ENCODE measurements at regions not wholly inside any gene's neighbourhood (a gene's known extent, or its start where the extent isn't known, plus 50 kb on each side); places are given as distances from the start of the nearest gene placed in this dataset.

GRCh38 chr11:92308366-92308765 is 83.7 kb downstream of the FAT3 start:
- no peak overlapping the region for H3K27ac ChIP-seq (ENCODE audit: low read depth in 1 of 2, low read length in 1 of 2)
- H3K9ac ChIP-seq (ENCODE audit: insufficient read depth in 1 of 2, low read length in 2 of 2): no peak overlapping the region
- peaks cover 0 to 1% (median 0%) of the 10 kb centered on the region in 4 donors for H3K9me3 ChIP-seq (ENCODE audit: control insufficient read depth in 4 of 4, insufficient read depth in 3 of 4, low read length in 3 of 4)
- no peaks in the 10 kb centered on the region for H3K36me3 ChIP-seq (ENCODE audit: control insufficient read depth in 4 of 4, insufficient read depth in 4 of 4, low read length in 4 of 4)
- no peaks in the 10 kb centered on the region for H3K27me3 ChIP-seq (ENCODE audit: control insufficient read depth in 3 of 3, insufficient read depth in 3 of 3, low read length in 2 of 3)
- H3K4me1 ChIP-seq (ENCODE audit: control insufficient read depth in 5 of 5, insufficient read depth in 5 of 5, low read length in 5 of 5): peaks cover 0 to 21% (median 8%) of the 10 kb centered on the region in 5 donors
- no peak for DNase-seq
- no peak for ATAC-seq (ENCODE audit: insufficient read depth, low FRiP score)
- TF ChIP-seq CTCF (IDR thresholded peaks at IDR 0.05; ENCODE audit: control extremely low read depth, extremely low read depth): no peak
- H3K4me3 ChIP-seq: no peak overlapping the region

- Histone ChIP-seq H3K4me3 (no peak overlapping the region), H3K27me3 (ENCODE audit: control insufficient read depth in 3 of 3, insufficient read depth in 3 of 3, low read length in 2 of 3) (no peaks in the 10 kb centered on the region), H3K36me3 (ENCODE audit: control insufficient read depth in 4 of 4, insufficient read depth in 4 of 4, low read length in 4 of 4) (no peaks in the 10 kb centered on the region), H3K9me3 (ENCODE audit: control insufficient read depth in 4 of 4, insufficient read depth in 3 of 4, low read length in 3 of 4) (no peaks in the 10 kb centered on the region), H3K27ac (ENCODE audit: low read depth in 1 of 2, low read length in 1 of 2) (no peak overlapping the region), H3K4me1 (ENCODE audit: control insufficient read depth in 5 of 5, insufficient read depth in 5 of 5, low read length in 5 of 5) (peaks cover 1 to 31% (median 11%) of the 10 kb centered on the region in 5 donors), H3K9ac (ENCODE audit: insufficient read depth in 1 of 2, low read length in 2 of 2) (no peak overlapping the region)
- ATAC-seq (ENCODE audit: insufficient read depth, low FRiP score) (no peak), DNase-seq (no peak)
- no peak for TF ChIP-seq CTCF (IDR thresholded peaks at IDR 0.05; ENCODE audit: control extremely low read depth, extremely low read depth)
- WGBS, 2 donors: 48 to 51% methylated on average over 5 of the region's 5 CpGs
Observed at GRCh38 chr11:92311616-92312449, 87.2 kb downstream of the FAT3 start.

DNA sequence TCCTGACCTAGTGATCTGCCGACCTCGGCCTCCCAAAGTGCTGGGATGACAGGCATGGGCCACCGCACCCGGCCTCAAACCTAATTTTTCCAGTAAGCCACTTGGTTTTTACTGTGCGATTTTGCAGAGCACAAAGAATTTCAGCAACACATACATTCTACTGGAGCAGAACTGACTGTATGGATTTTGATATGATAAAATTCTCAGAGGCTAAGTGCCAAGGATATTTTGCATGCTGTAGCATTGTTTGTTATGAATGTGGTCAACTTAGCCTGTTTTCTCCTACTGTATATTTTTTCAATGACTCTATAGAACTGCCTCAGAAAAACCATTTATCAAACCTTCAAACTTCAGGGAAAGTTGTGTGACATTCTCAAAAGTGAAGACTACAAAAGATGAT is 89.2 kb downstream of the FAT3 start:
- H3K9ac ChIP-seq (ENCODE audit: insufficient read depth in 1 of 2, low read length in 2 of 2): no peak overlapping the region
- no peak for ATAC-seq (ENCODE audit: insufficient read depth, low FRiP score)
- WGBS, 2 donors: 90 to 91% methylated on average over 5 of the region's 5 CpGs
- DNase-seq: peak in 1 of 3 donors; percentile 39
- H3K36me3 ChIP-seq (ENCODE audit: control insufficient read depth in 4 of 4, insufficient read depth in 4 of 4, low read length in 4 of 4): no peaks in the 10 kb centered on the region
- no peaks in the 10 kb centered on the region for H3K9me3 ChIP-seq (ENCODE audit: control insufficient read depth in 4 of 4, insufficient read depth in 3 of 4, low read length in 3 of 4)
- peaks cover 1 to 27% (median 8%) of the 10 kb centered on the region in 5 donors for H3K4me1 ChIP-seq (ENCODE audit: control insufficient read depth in 5 of 5, insufficient read depth in 5 of 5, low read length in 5 of 5)
- H3K27ac ChIP-seq (ENCODE audit: low read depth in 1 of 2, low read length in 1 of 2): no peak overlapping the region
- H3K4me3 ChIP-seq: no peak overlapping the region
- TF ChIP-seq CTCF (IDR thresholded peaks at IDR 0.05; ENCODE audit: control extremely low read depth, extremely low read depth): no peak
- H3K27me3 ChIP-seq (ENCODE audit: control insufficient read depth in 3 of 3, insufficient read depth in 3 of 3, low read length in 2 of 3): no peaks in the 10 kb centered on the region

All from lung (tissue), 11 donors.